MCF 10A (cell line): ENCODE measurements at regions not wholly inside any gene's neighbourhood (a gene's known extent, or its start where the extent isn't known, plus 50 kb on each side); places are given as distances from the start of the nearest gene placed in this dataset.

Experiments used
- BruUV-seq: library from RNA; stranded (reverse); fragments of 400-500 nt; replicated peaks from 2 replicates; lab custom pipeline; 2021; lab: Mats Ljungman, UMichigan
- CTCF ChIA-PET: fragments of 300-600 bp; sonication (Branson Sonifier 250); formaldehyde crosslinking; extraction: SDS; loops from one replicate; lab custom pipeline; 2021; ENCODE audit warnings: antibody characterized with exemption, inconsistent platforms; lab: Yijun Ruan, JAX
- POLR2A ChIA-PET: fragments of 300-600, 350-650 bp; sonication (Branson Sonifier 250); formaldehyde crosslinking; extraction: SDS; loops from one replicate; lab custom pipeline; 2020; ENCODE audit warnings: antibody characterized with exemption, inconsistent platforms; lab: Yijun Ruan, JAX
- DNase-seq: peaks from one replicate; pipeline ENCODE4 v3.0.0-alpha.2; 2018; ENCODE audit not compliant: unreplicated experiment
- H3K27ac Mint-ChIP-seq: one replicate; pipeline ENCODE4 v1.8.0; 2022; ENCODE audit warnings: mild to moderate bottlenecking, low read depth, mixed read lengths; ENCODE audit not compliant: unreplicated experiment
- H3K27me3 Mint-ChIP-seq: one replicate; pipeline ENCODE4 v1.8.0; 2022; ENCODE audit warnings: mixed read lengths; ENCODE audit not compliant: insufficient read depth, unreplicated experiment
- H3K36me3 Mint-ChIP-seq: one replicate; pipeline ENCODE4 v1.8.0; 2022; ENCODE audit warnings: mild to moderate bottlenecking, moderate library complexity, mixed read lengths; ENCODE audit not compliant: insufficient read depth, unreplicated experiment
- H3K4me1 Mint-ChIP-seq: one replicate; pipeline ENCODE4 v1.8.0; 2022; ENCODE audit warnings: mixed read lengths; ENCODE audit not compliant: insufficient read depth, unreplicated experiment
- H3K4me3 Mint-ChIP-seq: one replicate; pipeline ENCODE4 v1.8.0; 2022; ENCODE audit warnings: mild to moderate bottlenecking, moderate library complexity, mixed read lengths; ENCODE audit not compliant: unreplicated experiment
- H3K9me3 Mint-ChIP-seq: one replicate; pipeline ENCODE4 v1.8.0; 2022; ENCODE audit warnings: mixed read lengths; ENCODE audit not compliant: unreplicated experiment
- intact Hi-C: fragments of 100-400 bp; cut with micrococcal nuclease; formaldehyde crosslinking; loops from 2 replicates; pipeline ENCODE4 v1.14.1; 2022
- TF ChIP-seq, protein P1 (sequence below): fragments of 200-600 bp; IDR thresholded peaks from one replicate; pipeline ENCODE4 v1.8.0; 2022; ENCODE audit warnings: antibody characterized with exemption, mild to moderate bottlenecking; ENCODE audit not compliant: unreplicated experiment

DNA sequence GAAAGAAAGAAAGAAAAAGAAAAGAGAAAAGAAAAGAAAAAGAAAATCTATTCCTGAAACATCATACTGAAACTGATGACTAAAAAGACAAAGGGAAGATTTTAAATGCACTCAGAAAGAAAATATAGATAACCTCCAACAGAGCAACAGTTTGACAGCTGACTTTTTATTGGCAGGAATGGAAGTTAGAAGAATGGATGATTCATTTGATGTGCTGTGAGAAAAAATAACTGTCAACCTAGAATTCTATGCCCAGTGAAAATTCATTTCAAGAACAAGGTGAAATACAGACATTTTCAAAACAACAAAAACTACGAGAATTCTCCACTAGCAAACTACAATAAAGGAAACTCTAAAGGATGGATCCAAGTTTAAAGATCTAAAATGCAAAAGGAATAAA lies 50.5 kb upstream of the HSPA12A start:
- H3K4me3 Mint-ChIP-seq, result no peak overlapping the region
- H3K27me3 Mint-ChIP-seq, result no peaks in the 10 kb centered on the region
- DNase-seq, result no peak
- intact Hi-C loops, result no loop called here
- H3K4me1 Mint-ChIP-seq, result no peaks in the 10 kb centered on the region
- BruUV-seq, result no TSS peak
- TF ChIP-seq, protein P1, sequence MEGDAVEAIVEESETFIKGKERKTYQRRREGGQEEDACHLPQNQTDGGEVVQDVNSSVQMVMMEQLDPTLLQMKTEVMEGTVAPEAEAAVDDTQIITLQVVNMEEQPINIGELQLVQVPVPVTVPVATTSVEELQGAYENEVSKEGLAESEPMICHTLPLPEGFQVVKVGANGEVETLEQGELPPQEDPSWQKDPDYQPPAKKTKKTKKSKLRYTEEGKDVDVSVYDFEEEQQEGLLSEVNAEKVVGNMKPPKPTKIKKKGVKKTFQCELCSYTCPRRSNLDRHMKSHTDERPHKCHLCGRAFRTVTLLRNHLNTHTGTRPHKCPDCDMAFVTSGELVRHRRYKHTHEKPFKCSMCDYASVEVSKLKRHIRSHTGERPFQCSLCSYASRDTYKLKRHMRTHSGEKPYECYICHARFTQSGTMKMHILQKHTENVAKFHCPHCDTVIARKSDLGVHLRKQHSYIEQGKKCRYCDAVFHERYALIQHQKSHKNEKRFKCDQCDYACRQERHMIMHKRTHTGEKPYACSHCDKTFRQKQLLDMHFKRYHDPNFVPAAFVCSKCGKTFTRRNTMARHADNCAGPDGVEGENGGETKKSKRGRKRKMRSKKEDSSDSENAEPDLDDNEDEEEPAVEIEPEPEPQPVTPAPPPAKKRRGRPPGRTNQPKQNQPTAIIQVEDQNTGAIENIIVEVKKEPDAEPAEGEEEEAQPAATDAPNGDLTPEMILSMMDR, result no peak
- no peaks in the 10 kb centered on the region for H3K9me3 Mint-ChIP-seq
- CTCF ChIA-PET, result interaction anchor here (0.7 to 18.6 kb wide), 3 partner anchors 108 to 422 kb away, joined by 3 to 578 read pairs (median 339); no protein-coding TSS in a partner anchor
- POLR2A ChIA-PET, result no interaction called here
- no peak overlapping the region for H3K27ac Mint-ChIP-seq
- H3K36me3 Mint-ChIP-seq, result no peaks in the 10 kb centered on the region

- H3K27me3 Mint-ChIP-seq, result no peaks in the 10 kb centered on the region
- H3K27ac Mint-ChIP-seq, result no peak overlapping the region
- POLR2A ChIA-PET, result interaction anchor here (1.0 to 2.7 kb wide), 5 partner anchors 12 to 378 kb away, joined by 3 to 25 read pairs (median 4); no protein-coding TSS in a partner anchor
- no peak overlapping the region for H3K4me3 Mint-ChIP-seq
- BruUV-seq, result no TSS peak
- H3K36me3 Mint-ChIP-seq, result no peaks in the 10 kb centered on the region
- TF ChIP-seq, protein P1, result no peak
- no peak for DNase-seq
- no peaks in the 10 kb centered on the region for H3K9me3 Mint-ChIP-seq
- H3K4me1 Mint-ChIP-seq, result no peaks in the 10 kb centered on the region
- CTCF ChIA-PET, result interaction anchor here (0.6 to 18.6 kb wide), 36 partner anchors 9 to 1183 kb away, joined by 3 to 578 read pairs (median 3); no protein-coding TSS in a partner anchor
- intact Hi-C loops, result loop anchor here (2.0 kb wide), 1 partner anchor 278 kb away; no protein-coding TSS in a partner anchor
These were observed 52.8 kb upstream of the ENO4 start for GRCh38 chr10:116796469-116796868.

DNA sequence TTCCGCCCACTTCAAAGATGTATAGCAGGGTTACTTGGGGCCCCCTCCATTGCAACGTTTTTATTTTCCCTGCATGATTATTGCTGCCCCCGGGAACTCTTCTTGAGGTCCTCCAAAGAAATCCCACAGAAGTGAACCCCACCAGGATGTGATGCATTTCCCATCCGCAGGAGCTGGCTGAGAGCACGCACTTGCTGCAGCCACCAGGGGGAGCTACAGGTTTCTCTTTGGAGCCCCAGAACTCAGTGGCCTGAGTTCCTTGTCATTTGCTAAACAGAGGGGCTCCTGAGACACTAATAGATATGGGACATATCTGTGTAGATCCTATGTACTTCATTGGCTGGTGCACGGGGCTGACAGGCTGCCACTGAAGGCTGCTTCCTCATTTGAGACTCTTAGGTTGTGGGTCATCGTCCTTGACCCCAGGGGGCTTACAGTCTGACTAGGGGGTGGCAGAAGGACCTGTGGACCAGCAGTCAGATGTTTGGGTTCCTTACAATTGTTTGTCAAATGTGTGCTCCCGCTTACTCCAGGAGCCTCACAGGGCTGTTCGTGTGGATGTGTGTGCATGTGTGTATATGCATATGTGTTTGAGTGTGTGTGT lies 52.3 kb upstream of the ENO4 start:
- no peaks in the 10 kb centered on the region for H3K9me3 Mint-ChIP-seq
- CTCF ChIA-PET, result interaction anchor here (0.6 to 18.6 kb wide), 48 partner anchors 8 to 1182 kb away, joined by 3 to 578 read pairs (median 3); no protein-coding TSS in a partner anchor
- POLR2A ChIA-PET, result interaction anchor here (1.0 to 2.7 kb wide), 5 partner anchors 12 to 378 kb away, joined by 3 to 25 read pairs (median 4); no protein-coding TSS in a partner anchor
- no peaks in the 10 kb centered on the region for H3K27me3 Mint-ChIP-seq
- H3K27ac Mint-ChIP-seq, result no peak overlapping the region
- DNase-seq, result peak; percentile 78
- intact Hi-C loops, result loop anchor here (1.0 to 2.0 kb wide), 2 partner anchors 278 to 378 kb away; no protein-coding TSS in a partner anchor
- TF ChIP-seq, protein P1, result peak; percentile 96
- no peak overlapping the region for H3K4me3 Mint-ChIP-seq
- H3K36me3 Mint-ChIP-seq, result no peaks in the 10 kb centered on the region
- no peaks in the 10 kb centered on the region for H3K4me1 Mint-ChIP-seq
- BruUV-seq, result no TSS peak

DNA sequence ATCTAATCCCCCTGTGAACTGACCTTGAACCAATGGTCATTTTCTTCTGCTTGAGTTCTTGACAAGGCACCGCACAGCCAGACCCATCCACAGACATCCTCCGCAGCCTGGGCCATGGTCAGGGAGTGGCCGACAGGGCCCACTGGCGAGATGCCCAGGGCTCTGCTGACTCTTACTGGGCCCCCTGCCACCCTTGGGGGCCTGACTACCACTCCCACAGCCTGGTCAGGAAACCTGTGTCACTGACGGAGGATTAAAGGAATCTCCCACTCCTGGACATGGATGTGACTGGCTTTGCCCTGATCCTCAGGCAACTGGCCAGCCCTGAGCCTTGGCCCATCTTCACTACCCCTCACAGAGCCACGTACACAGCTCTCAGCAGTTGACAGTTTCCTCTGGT lies 50.4 kb upstream of the ENO4 start:
- POLR2A ChIA-PET, result no interaction called here
- intact Hi-C loops, result no loop called here
- Mint-ChIP-seq H3K36me3 (no peaks in the 10 kb centered on the region), H3K4me1 (no peaks in the 10 kb centered on the region), H3K4me3 (no peak overlapping the region), H3K27me3 (peaks cover 14% of the 10 kb centered on the region), H3K27ac (no peak overlapping the region), H3K9me3 (no peaks in the 10 kb centered on the region)
- TF ChIP-seq, protein P1, result no peak
- no TSS peak for BruUV-seq
- CTCF ChIA-PET, result interaction anchor here (1.8 to 18.6 kb wide), 2 partner anchors 12 to 373 kb away, joined by 4 to 578 read pairs; no protein-coding TSS in a partner anchor
- DNase-seq, result no peak
